ENCODE measurements at regions not wholly inside any gene's neighbourhood (a gene's known extent, or its start where the extent isn't known, plus 50 kb on each side); places are given as distances from the start of the nearest gene placed in this dataset.

- Histone ChIP-seq H3K9me3 (no peaks in the 10 kb centered on the region), H3K36me3 (no peaks in the 10 kb centered on the region), H3K27ac (no peak overlapping the region), H3K4me1 (no peaks in the 10 kb centered on the region), H3K27me3 (no peaks in the 10 kb centered on the region), H3K4me3 (no peak overlapping the region)
- DNase-seq (no peak), ATAC-seq (ENCODE audit: low FRiP score in 2 of 2) (no peak)
- WGBS, 2 donors = 73 to 96% methylated on average over 2 of the region's 2 CpGs
- TF ChIP-seq EP300 (IDR thresholded peaks at IDR 0.05) = no peak
- TF ChIP-seq POLR2A (IDR thresholded peaks at IDR 0.05) = no peak
- TF ChIP-seq POLR2AphosphoS5 (IDR thresholded peaks at IDR 0.05) = no peak
- TF ChIP-seq, protein P1, sequence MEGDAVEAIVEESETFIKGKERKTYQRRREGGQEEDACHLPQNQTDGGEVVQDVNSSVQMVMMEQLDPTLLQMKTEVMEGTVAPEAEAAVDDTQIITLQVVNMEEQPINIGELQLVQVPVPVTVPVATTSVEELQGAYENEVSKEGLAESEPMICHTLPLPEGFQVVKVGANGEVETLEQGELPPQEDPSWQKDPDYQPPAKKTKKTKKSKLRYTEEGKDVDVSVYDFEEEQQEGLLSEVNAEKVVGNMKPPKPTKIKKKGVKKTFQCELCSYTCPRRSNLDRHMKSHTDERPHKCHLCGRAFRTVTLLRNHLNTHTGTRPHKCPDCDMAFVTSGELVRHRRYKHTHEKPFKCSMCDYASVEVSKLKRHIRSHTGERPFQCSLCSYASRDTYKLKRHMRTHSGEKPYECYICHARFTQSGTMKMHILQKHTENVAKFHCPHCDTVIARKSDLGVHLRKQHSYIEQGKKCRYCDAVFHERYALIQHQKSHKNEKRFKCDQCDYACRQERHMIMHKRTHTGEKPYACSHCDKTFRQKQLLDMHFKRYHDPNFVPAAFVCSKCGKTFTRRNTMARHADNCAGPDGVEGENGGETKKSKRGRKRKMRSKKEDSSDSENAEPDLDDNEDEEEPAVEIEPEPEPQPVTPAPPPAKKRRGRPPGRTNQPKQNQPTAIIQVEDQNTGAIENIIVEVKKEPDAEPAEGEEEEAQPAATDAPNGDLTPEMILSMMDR (IDR thresholded peaks at IDR 0.05) = no peak
Measured at GRCh38 chr1:199122085-199122484, 483.2 kb downstream of the PTPRC start.

- H3K36me3 ChIP-seq = no peaks in the 10 kb centered on the region
- DNase-seq (no peak), ATAC-seq (ENCODE audit: low FRiP score in 2 of 2) (no peak)
- H3K27ac ChIP-seq = no peak overlapping the region
- H3K9me3 ChIP-seq = no peaks in the 10 kb centered on the region
- TF ChIP-seq POLR2AphosphoS5 (IDR thresholded peaks at IDR 0.05) (no peak), POLR2A (IDR thresholded peaks at IDR 0.05) (no peak), EP300 (IDR thresholded peaks at IDR 0.05) (no peak)
- TF ChIP-seq, protein P1 (IDR thresholded peaks at IDR 0.05) = no peak
- no peaks in the 10 kb centered on the region for H3K4me1 ChIP-seq
- no peaks in the 10 kb centered on the region for H3K27me3 ChIP-seq
- H3K4me3 ChIP-seq = no peak overlapping the region
Measured at GRCh38 chr1:199122532-199123311, 483.9 kb downstream of the PTPRC start.

DNA sequence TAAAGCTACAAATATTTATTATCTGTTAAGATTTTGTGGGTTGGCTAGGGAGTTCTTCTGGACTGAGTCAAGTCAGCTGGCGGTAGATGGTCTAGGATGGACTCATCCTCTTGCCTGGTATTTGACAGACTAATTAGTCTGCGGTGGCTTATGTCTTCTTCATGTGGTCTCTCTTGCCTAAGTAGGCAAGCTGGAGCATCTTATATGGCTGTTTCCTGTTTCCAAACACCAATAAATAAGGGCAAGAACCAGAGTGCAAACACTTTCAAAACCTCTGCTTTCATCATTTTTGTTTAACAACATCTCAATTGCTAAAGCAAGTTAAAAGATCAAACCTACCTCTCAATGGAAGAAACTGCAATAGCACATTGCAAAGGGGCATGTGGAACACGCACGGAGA is 484.8 kb downstream of the PTPRC start:
- no peak for DNase-seq
- Histone ChIP-seq H3K9me3 (no peaks in the 10 kb centered on the region), H3K4me3 (no peak overlapping the region), H3K27ac (no peak overlapping the region), H3K4me1 (no peaks in the 10 kb centered on the region), H3K27me3 (no peaks in the 10 kb centered on the region), H3K36me3 (no peaks in the 10 kb centered on the region)
- TF ChIP-seq EP300 (IDR thresholded peaks at IDR 0.05) = no peak
- no peak for TF ChIP-seq POLR2AphosphoS5 (IDR thresholded peaks at IDR 0.05)
- TF ChIP-seq, protein P1 (IDR thresholded peaks at IDR 0.05) = no peak
- no peak for TF ChIP-seq POLR2A (IDR thresholded peaks at IDR 0.05)
- WGBS, 2 donors = 66 to 90% methylated on average over 4 of the region's 4 CpGs
- ATAC-seq (ENCODE audit: low FRiP score in 2 of 2) = no peak

DNA sequence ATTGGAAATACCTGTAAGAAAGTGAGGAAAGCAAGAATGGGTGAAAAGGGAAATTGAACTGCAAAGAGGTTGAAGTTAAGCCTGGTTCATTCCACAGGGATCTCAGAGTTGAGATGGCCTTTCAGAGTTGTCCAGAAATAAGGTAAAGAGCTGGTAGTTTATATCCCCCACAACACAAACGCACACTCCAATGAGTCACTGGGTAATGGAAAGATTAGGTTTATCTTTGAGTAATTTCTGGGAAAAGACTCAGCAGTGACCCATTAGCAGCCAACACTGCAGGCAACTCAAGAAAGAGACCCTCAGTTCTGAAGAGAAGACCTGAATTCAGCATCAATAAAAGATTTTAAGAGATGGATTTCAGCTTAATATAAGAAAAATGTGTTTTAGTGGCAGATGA is 485.5 kb downstream of the PTPRC start:
- no peaks in the 10 kb centered on the region for H3K36me3 ChIP-seq
- H3K9me3 ChIP-seq = no peaks in the 10 kb centered on the region
- H3K27me3 ChIP-seq = no peaks in the 10 kb centered on the region
- DNase-seq (no peak), ATAC-seq (ENCODE audit: low FRiP score in 2 of 2) (no peak)
- no peak overlapping the region for H3K4me3 ChIP-seq
- H3K27ac ChIP-seq = no peak overlapping the region
- no peak for TF ChIP-seq EP300 (IDR thresholded peaks at IDR 0.05)
- no peak for TF ChIP-seq POLR2A (IDR thresholded peaks at IDR 0.05)
- TF ChIP-seq, protein P1 (IDR thresholded peaks at IDR 0.05) = no peak
- no peak for TF ChIP-seq POLR2AphosphoS5 (IDR thresholded peaks at IDR 0.05)
- 83 to 91% methylated on average over 1 of the region's 1 CpG for WGBS, 2 donors
- H3K4me1 ChIP-seq = no peaks in the 10 kb centered on the region

DNA sequence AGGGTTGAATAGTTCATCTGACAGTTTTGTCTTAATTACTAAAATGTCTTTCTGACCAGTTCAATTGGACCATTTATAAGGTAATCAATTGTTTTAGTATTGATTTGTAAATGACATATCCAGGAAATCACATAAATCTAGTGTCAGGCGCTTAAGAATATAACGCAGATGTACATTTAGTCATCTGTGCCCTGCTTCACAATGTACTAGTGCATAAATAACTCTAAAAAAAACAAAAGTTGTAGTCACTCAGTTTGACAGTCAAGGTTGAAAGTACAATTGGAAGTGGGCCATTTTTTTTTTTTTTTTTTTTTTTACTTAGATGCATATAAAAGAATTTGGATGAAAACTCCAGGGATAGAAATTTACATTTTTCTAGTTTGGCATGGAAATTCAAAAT is 490.4 kb downstream of the PTPRC start:
- no peak overlapping the region for H3K4me3 ChIP-seq
- H3K27ac ChIP-seq = no peak overlapping the region
- H3K27me3 ChIP-seq = no peaks in the 10 kb centered on the region
- H3K9me3 ChIP-seq = no peaks in the 10 kb centered on the region
- 84 to 85% methylated on average over 2 of the region's 2 CpGs for WGBS, 2 donors
- DNase-seq (no peak), ATAC-seq (ENCODE audit: low FRiP score in 2 of 2) (no peak)
- H3K36me3 ChIP-seq = no peaks in the 10 kb centered on the region
- TF ChIP-seq, protein P1 (IDR thresholded peaks at IDR 0.05) = no peak
- TF ChIP-seq EP300 (IDR thresholded peaks at IDR 0.05) (no peak), POLR2A (IDR thresholded peaks at IDR 0.05) (no peak), POLR2AphosphoS5 (IDR thresholded peaks at IDR 0.05) (no peak)
- H3K4me1 ChIP-seq = no peaks in the 10 kb centered on the region

All from upper lobe of left lung (tissue), 6 donors.